ENCODE measurements at regions not wholly inside any gene's neighbourhood (a gene's known extent, or its start where the extent isn't known, plus 50 kb on each side); places are given as distances from the start of the nearest gene placed in this dataset.

DNA sequence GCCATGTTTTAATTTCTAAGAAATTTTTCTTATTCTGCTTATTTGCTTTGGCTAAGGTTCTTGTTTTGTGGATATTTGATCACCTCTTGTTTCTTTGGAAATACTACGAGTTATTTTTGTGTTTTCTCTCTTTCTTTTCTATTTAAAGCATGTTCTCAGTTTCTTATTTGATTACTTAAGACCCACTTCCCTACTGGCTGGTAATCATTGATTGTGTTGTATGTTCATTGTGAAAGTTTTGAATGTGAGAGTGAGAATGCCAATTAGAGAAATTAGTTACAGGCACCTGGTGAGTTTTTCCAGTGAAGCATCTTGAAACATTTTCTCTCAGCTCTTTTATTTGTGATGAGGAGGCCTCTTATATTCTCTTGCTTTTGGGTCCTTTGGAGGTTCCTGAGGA lies 226.7 kb upstream of the MC4R start:
- Histone ChIP-seq H3K36me3 (ENCODE audit: control insufficient read depth, insufficient read depth, low read length) (no peaks in the 10 kb centered on the region), H3K4me1 (ENCODE audit: control insufficient read depth, insufficient read depth, low read length) (no peaks in the 10 kb centered on the region), H3K27ac (ENCODE audit: low read depth, low read length) (no peak overlapping the region), H3K9me3 (ENCODE audit: control insufficient read depth, insufficient read depth, low read depth, low read length) (no peaks in the 10 kb centered on the region), H3K27me3 (ENCODE audit: control insufficient read depth, insufficient read depth, low read length) (no peaks in the 10 kb centered on the region; the same call in 1 of the 2 replicates), H3K9ac (ENCODE audit: low read length) (no peak overlapping the region), H3K4me3 (ENCODE audit: low read depth, low read length) (no peak overlapping the region)

DNA sequence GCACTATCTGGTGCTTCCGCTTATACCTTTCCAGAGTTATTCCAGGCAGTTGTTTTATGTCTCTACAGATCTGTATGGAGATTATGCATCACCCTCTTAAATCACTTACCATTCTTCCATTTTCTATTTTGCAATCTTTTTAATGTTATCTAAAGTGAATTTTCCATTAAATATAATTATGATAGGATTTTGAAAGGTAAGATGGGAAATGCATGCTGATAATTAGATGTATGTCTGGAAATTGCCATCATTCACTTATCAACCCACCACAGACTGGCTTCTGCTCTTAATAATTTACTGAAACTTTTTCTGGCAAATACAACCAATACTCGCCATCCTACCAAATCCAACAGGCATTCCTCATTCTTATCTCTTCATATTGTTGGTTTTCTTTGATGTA lies 227.4 kb upstream of the MC4R start:
- Histone ChIP-seq H3K4me3 (ENCODE audit: low read depth, low read length) (no peak overlapping the region), H3K27ac (ENCODE audit: low read depth, low read length) (no peak overlapping the region), H3K9me3 (ENCODE audit: control insufficient read depth, insufficient read depth, low read depth, low read length) (no peaks in the 10 kb centered on the region), H3K9ac (ENCODE audit: low read length) (no peak overlapping the region), H3K4me1 (ENCODE audit: control insufficient read depth, insufficient read depth, low read length) (no peaks in the 10 kb centered on the region), H3K27me3 (ENCODE audit: control insufficient read depth, insufficient read depth, low read length) (no peaks in the 10 kb centered on the region; the same call in 1 of the 2 replicates), H3K36me3 (ENCODE audit: control insufficient read depth, insufficient read depth, low read length) (no peaks in the 10 kb centered on the region)

DNA sequence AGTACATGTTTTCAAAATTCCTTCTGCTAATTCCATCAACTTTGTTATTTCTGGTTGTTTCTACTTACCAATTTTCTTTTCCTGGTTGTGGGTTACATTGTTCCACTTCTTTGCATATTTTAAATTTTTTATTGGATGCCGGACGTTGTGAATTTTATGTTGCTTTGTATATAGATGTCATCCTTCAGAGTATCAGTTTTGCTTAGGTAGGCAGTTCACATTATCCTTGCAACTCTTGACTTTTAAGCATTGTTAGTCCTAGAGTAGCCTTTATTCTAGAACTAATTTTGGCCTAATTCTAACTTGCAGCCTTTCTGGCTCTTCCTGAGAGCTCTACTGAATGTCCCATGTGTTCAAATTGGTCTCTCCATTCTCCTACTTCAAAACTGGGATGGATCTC lies 228.7 kb upstream of the MC4R start:
- no peaks in the 10 kb centered on the region for H3K9me3 ChIP-seq (ENCODE audit: control insufficient read depth, insufficient read depth, low read depth, low read length)
- H3K27me3 ChIP-seq (ENCODE audit: control insufficient read depth, insufficient read depth, low read length) = no peaks in the 10 kb centered on the region; the same call in 1 of the 2 replicates
- H3K4me1 ChIP-seq (ENCODE audit: control insufficient read depth, insufficient read depth, low read length) = no peaks in the 10 kb centered on the region
- H3K4me3 ChIP-seq (ENCODE audit: low read depth, low read length) = no peak overlapping the region
- H3K27ac ChIP-seq (ENCODE audit: low read depth, low read length) = no peak overlapping the region
- no peaks in the 10 kb centered on the region for H3K36me3 ChIP-seq (ENCODE audit: control insufficient read depth, insufficient read depth, low read length)
- H3K9ac ChIP-seq (ENCODE audit: low read length) = no peak overlapping the region

DNA sequence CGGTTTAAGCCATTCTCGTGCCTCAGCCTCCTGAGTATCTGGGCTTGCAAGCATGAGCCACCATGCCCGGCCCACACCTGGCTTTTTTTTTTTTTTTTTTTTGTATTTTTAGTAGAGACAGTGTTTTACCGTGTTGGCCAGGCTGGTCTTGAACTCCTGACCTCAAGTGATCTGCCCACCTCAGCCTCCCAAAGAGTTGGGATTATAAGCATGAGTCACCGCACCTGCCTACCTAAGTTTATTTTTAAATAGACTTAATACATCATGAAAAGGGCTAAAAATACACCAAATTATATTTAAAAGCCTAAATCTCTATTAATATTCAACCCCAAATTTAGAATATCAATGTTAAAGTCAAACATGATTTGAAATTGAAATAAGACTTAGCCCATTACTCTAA lies 250.8 kb upstream of the MC4R start:
- Histone ChIP-seq H3K27me3 (ENCODE audit: control insufficient read depth, insufficient read depth, low read length) (no peaks in the 10 kb centered on the region), H3K9me3 (ENCODE audit: control insufficient read depth, insufficient read depth, low read depth, low read length) (no peaks in the 10 kb centered on the region), H3K36me3 (ENCODE audit: control insufficient read depth, insufficient read depth, low read length) (no peaks in the 10 kb centered on the region), H3K4me3 (ENCODE audit: low read depth, low read length) (no peak overlapping the region), H3K27ac (ENCODE audit: low read depth, low read length) (no peak overlapping the region), H3K9ac (ENCODE audit: low read length) (no peak overlapping the region), H3K4me1 (ENCODE audit: control insufficient read depth, insufficient read depth, low read length) (no peaks in the 10 kb centered on the region)

DNA sequence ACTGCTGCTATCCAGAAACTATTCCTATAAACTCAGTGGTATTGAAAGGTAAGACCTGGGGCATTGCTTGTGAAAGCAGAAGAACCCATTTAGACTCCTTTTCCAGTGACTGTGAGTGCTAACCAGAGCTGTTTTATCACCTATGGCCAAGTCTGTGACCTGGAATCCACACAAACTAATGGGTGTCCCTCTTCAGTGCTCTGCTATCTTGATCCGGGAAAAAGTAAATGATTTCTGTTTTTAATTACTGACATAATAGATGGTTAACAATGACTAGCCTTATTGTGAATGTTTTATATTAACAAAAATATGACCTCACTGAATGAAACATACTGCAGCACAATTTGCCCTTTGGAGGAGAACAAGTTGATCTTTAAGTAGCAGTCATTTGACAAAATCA lies 251.6 kb upstream of the MC4R start:
- Histone ChIP-seq H3K27ac (ENCODE audit: low read depth, low read length) (no peak overlapping the region), H3K27me3 (ENCODE audit: control insufficient read depth, insufficient read depth, low read length) (no peaks in the 10 kb centered on the region)

DNA sequence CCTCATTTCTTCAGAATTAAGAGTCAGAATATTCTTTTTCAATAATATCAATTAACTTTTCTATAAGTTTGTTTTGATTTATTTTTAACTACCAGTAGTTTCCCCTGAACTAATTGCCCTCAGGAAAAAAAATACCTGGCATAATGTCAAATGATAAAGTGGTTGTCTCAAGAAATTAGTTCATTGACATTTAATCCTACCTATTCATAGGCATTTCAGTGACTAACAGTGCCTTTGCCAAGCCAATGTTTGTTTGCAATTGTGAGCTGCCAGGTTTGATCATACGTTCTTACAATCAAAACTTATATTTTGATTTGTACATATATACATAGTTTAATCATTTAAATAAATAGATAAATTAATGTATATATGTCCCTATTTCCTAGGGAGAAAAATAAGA lies 267.3 kb upstream of the MC4R start:
- no peaks in the 10 kb centered on the region for H3K27me3 ChIP-seq (ENCODE audit: control insufficient read depth, insufficient read depth, low read length)
- no peak overlapping the region for H3K27ac ChIP-seq (ENCODE audit: low read depth, low read length)
- H3K4me3 ChIP-seq (ENCODE audit: low read depth, low read length) = no peak overlapping the region
- H3K9me3 ChIP-seq (ENCODE audit: control insufficient read depth, insufficient read depth, low read depth, low read length) = no peaks in the 10 kb centered on the region
- H3K4me1 ChIP-seq (ENCODE audit: control insufficient read depth, insufficient read depth, low read length) = no peaks in the 10 kb centered on the region
- no peaks in the 10 kb centered on the region for H3K36me3 ChIP-seq (ENCODE audit: control insufficient read depth, insufficient read depth, low read length)
- H3K9ac ChIP-seq (ENCODE audit: low read length) = no peak overlapping the region

More for the DNA sequence above, 251.6 kb upstream of the MC4R start:
- Histone ChIP-seq H3K9me3 (ENCODE audit: control insufficient read depth, insufficient read depth, low read depth, low read length) (no peaks in the 10 kb centered on the region), H3K36me3 (ENCODE audit: control insufficient read depth, insufficient read depth, low read length) (no peaks in the 10 kb centered on the region), H3K4me3 (ENCODE audit: low read depth, low read length) (no peak overlapping the region), H3K9ac (ENCODE audit: low read length) (no peak overlapping the region), H3K4me1 (ENCODE audit: control insufficient read depth, insufficient read depth, low read length) (no peaks in the 10 kb centered on the region)

DNA sequence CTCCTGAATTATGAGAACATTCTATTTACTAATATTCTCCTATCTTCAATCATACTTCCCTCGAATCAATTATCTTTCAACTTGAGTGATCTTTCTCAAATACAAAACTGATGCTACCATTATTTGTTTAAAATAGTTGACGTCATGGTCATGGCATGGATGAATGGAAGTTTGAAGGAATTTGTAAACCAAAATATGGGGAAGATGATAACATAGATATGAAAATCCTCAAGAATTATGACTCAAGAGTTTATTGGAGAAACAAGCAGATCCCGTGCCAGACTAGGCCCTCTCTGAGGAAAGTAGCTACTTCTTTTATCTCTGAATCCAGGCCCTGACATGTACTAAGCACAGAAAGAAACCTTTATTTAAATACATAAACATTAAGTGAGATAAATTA lies 270.4 kb upstream of the MC4R start:
- no peaks in the 10 kb centered on the region for H3K36me3 ChIP-seq (ENCODE audit: control insufficient read depth, insufficient read depth, low read length)
- no peak overlapping the region for H3K27ac ChIP-seq (ENCODE audit: low read depth, low read length)
- H3K4me3 ChIP-seq (ENCODE audit: low read depth, low read length) = no peak overlapping the region
- H3K4me1 ChIP-seq (ENCODE audit: control insufficient read depth, insufficient read depth, low read length) = no peaks in the 10 kb centered on the region
- no peaks in the 10 kb centered on the region for H3K9me3 ChIP-seq (ENCODE audit: control insufficient read depth, insufficient read depth, low read depth, low read length)
- no peak overlapping the region for H3K9ac ChIP-seq (ENCODE audit: low read length)
- H3K27me3 ChIP-seq (ENCODE audit: control insufficient read depth, insufficient read depth, low read length) = no peaks in the 10 kb centered on the region

DNA sequence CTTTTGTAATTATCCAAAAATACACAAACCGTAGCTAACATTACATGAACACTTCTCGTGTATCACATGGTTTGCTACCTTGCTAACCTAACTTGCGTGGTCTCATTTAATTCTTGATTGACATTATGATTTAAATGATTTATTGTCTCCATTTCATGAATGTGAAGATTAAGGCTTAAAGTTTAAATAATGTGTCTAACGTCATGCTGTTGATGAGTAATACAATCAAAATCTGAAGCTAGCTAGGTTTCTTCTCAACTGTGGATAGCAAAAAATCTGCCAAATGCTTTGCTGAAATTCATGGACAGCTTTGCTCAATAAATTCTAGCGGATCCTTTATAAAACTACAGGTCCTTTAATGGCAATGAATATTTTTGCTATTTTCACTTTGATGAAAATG lies 274.1 kb upstream of the MC4R start:
- Histone ChIP-seq H3K36me3 (ENCODE audit: control insufficient read depth, insufficient read depth, low read length) (no peaks in the 10 kb centered on the region), H3K9me3 (ENCODE audit: control insufficient read depth, insufficient read depth, low read depth, low read length) (no peaks in the 10 kb centered on the region), H3K4me1 (ENCODE audit: control insufficient read depth, insufficient read depth, low read length) (no peaks in the 10 kb centered on the region), H3K9ac (ENCODE audit: low read length) (no peak overlapping the region), H3K4me3 (ENCODE audit: low read depth, low read length) (no peak overlapping the region), H3K27me3 (ENCODE audit: control insufficient read depth, insufficient read depth, low read length) (no peaks in the 10 kb centered on the region), H3K27ac (ENCODE audit: low read depth, low read length) (no peak overlapping the region)

DNA sequence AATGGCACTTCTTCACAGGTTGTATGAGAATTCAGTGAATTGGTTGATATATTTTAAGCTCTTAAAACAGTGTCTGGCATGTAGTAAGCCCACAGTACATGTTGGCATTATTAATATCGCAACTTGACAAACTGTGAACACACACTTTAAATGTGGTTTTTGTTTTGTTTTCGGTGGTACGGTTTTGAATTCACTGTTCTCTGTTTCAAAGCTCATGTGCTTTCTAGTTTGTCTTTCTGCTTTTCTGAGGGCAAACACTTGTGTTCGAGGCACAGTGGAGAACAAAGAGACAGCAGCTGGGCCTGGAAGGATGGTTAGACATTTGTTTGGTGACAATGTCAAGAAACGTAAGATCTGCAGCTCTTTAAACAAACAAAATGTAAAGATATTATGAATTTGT lies 276.5 kb upstream of the MC4R start:
- H3K4me1 ChIP-seq (ENCODE audit: control insufficient read depth, insufficient read depth, low read length) = no peaks in the 10 kb centered on the region
- no peaks in the 10 kb centered on the region for H3K27me3 ChIP-seq (ENCODE audit: control insufficient read depth, insufficient read depth, low read length)
- H3K9me3 ChIP-seq (ENCODE audit: control insufficient read depth, insufficient read depth, low read depth, low read length) = no peaks in the 10 kb centered on the region
- no peak overlapping the region for H3K27ac ChIP-seq (ENCODE audit: low read depth, low read length)
- H3K9ac ChIP-seq (ENCODE audit: low read length) = no peak overlapping the region
- no peaks in the 10 kb centered on the region for H3K36me3 ChIP-seq (ENCODE audit: control insufficient read depth, insufficient read depth, low read length)
- no peak overlapping the region for H3K4me3 ChIP-seq (ENCODE audit: low read depth, low read length)

DNA sequence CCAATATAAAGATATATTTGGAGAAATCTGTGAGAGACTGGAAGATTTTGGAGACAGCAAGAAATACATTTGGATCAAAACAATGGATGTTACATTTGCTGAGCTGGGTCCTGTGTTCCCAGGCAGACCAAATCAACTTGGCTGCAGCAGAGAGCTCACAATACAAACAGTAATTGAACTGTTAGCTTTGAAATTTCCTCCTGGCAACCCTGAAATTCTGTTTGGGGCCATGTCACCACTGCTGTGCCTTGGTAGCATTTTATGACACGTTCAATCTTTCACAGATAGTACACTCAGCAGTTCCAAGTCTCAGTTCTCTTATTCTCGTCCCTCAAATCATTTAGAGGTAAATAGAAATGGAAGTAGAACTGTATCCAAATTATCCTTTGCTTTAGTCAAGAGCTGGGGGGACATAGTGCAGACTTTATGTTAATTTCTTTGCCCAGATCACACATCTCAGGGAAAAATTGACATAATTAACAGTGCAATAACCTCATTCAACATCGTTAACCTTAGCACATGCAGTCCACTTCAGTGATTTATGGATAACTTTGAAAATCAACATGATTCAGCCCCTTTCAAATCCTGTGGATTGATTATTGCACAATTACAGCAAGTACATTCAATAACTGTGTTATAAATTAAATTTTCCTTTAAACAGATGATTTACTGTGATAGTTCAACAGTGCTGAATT lies 277.4 kb upstream of the MC4R start:
- Histone ChIP-seq H3K9me3 (ENCODE audit: control insufficient read depth, insufficient read depth, low read depth, low read length) (no peaks in the 10 kb centered on the region), H3K9ac (ENCODE audit: low read length) (no peak overlapping the region), H3K36me3 (ENCODE audit: control insufficient read depth, insufficient read depth, low read length) (no peaks in the 10 kb centered on the region), H3K27ac (ENCODE audit: low read depth, low read length) (no peak overlapping the region), H3K4me3 (ENCODE audit: low read depth, low read length) (no peak overlapping the region), H3K27me3 (ENCODE audit: control insufficient read depth, insufficient read depth, low read length) (no peaks in the 10 kb centered on the region), H3K4me1 (ENCODE audit: control insufficient read depth, insufficient read depth, low read length) (no peaks in the 10 kb centered on the region)

DNA sequence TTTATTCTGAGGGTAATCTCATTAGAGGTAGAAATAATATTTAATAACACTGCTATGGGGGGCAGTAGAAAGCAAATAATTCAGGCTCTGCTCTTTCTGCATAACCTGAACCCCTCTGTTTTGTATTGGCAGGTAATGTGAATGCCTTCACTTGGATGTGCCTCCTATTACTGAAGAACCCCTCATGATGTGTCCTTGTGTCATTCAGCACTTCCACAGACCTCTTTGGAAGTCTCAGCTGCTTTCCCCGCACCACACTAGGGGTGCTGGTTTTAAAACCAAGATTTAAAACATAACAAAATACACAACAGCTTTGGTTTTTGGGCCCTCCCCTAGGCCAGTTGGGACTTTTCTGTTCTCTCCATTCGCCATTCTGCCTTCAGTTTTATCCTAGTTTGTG lies 281.7 kb upstream of the MC4R start:
- Histone ChIP-seq H3K4me1 (ENCODE audit: control insufficient read depth, insufficient read depth, low read length) (no peaks in the 10 kb centered on the region), H3K27me3 (ENCODE audit: control insufficient read depth, insufficient read depth, low read length) (no peaks in the 10 kb centered on the region), H3K27ac (ENCODE audit: low read depth, low read length) (no peak overlapping the region), H3K9me3 (ENCODE audit: control insufficient read depth, insufficient read depth, low read depth, low read length) (no peaks in the 10 kb centered on the region), H3K36me3 (ENCODE audit: control insufficient read depth, insufficient read depth, low read length) (no peaks in the 10 kb centered on the region), H3K4me3 (ENCODE audit: low read depth, low read length) (no peak overlapping the region), H3K9ac (ENCODE audit: low read length) (no peak overlapping the region)

DNA sequence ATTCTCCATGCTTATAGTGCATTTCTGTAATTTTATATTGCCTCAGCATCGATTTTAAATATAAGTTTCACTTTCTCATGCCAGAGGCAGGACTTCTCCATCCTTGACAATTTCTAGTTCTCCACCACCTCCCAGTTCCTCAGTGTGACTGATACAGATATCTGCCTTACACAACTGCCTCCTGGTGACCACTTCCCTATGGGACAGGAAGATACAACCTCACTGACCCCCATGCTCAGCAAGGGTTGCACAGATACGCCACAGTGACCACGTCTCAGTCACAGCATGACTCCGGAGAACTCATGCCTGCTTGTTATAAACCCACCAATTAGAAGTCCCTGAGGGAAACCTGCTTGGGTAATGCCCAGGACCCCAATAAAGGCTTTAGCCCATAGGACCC lies 284.0 kb upstream of the MC4R start:
- Histone ChIP-seq H3K27ac (ENCODE audit: low read depth, low read length) (no peak overlapping the region), H3K9me3 (ENCODE audit: control insufficient read depth, insufficient read depth, low read depth, low read length) (no peaks in the 10 kb centered on the region), H3K4me3 (ENCODE audit: low read depth, low read length) (no peak overlapping the region)

More for the DNA sequence above, 284.0 kb upstream of the MC4R start:
- Histone ChIP-seq H3K36me3 (ENCODE audit: control insufficient read depth, insufficient read depth, low read length) (no peaks in the 10 kb centered on the region), H3K9ac (ENCODE audit: low read length) (no peak overlapping the region), H3K4me1 (ENCODE audit: control insufficient read depth, insufficient read depth, low read length) (no peaks in the 10 kb centered on the region), H3K27me3 (ENCODE audit: control insufficient read depth, insufficient read depth, low read length) (no peaks in the 10 kb centered on the region)

All from HUES6 (cell line).